ENCODE measurements at regions not wholly inside any gene's neighbourhood (a gene's known extent, or its start where the extent isn't known, plus 50 kb on each side); places are given as distances from the start of the nearest gene placed in this dataset.
A peak's percentile ranks its signal among the peaks of the same experiment; 100 is the strongest.

DNA sequence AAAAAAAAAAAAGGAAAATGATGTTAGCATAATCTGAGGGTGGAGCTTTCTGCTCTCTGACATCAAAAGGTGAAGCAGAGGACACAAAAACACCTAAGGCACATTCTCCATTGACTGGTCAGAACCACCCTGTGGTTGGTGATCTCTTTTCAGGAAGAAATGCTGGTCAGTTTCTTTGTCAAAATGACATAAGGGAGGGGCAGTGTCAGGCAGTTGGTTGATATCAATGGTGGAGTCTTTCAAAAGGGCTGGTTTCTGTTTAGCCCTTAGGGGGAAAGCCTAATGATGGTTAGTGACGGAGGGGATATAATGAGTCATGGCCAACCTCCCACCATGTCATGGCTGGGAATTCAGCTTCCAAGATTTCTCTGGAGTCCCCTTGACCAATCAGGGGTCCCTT, 185.9 kb upstream of the GBE1 start:
- DNase-seq: no peak

DNA sequence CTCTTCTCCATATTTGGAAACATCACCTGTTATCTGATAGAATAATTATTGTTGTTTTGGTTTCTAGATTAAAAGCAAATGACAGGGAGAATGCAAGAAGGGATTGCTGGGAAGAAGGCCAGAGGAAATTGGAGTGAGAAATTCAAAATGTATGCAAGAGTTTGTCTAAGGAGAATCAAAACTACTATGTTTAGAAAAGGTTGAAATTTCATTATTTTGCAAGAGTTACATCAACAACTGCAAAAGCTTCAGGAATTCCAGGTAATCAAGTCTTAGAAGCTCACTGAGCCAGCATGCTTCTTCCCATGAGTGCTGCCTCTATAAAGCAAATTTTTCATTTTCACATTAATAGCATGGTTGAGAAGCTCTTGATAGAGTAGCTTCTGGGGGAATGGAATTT, 177.2 kb upstream of the GBE1 start:
- no peak for DNase-seq

DNA sequence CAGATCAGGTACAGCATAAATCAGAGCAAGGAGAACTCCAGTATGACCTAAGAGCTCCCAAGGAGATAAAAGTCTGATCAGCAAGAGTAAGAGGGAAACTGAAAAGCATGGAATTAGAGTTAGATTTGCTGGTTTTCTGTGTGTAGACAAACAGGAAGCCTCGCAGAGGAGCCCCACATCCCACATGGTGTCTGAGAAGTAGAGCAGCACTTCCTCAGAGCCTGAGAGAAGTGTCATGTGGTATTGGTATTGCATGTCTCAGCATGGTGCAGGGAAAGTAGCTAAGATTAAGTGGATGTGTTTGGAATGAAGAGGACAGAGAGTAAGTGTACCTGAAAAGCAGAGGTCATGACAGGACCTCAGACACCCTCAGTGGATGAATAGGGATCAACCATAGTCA, 175.4 kb upstream of the GBE1 start:
- no peak for DNase-seq

DNA sequence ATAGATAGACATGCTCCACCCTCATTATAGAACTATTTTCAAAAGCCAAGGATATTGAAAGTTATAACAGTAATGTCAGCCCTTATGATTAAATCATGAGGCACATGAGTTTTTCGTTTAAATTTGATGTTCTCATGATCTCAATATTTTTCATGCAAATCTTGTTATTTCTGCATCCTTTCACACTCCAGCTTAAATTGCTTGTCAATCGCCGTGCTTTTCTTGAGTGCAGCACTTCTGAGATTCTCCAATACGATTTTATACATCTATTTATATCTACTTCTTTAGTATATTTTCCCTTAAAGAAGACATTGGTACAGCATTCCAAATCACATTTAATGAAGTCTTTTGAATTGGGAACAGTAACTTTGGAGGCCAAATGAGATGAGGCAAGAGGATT, 171.2 kb upstream of the GBE1 start:
- no peak for DNase-seq

DNA sequence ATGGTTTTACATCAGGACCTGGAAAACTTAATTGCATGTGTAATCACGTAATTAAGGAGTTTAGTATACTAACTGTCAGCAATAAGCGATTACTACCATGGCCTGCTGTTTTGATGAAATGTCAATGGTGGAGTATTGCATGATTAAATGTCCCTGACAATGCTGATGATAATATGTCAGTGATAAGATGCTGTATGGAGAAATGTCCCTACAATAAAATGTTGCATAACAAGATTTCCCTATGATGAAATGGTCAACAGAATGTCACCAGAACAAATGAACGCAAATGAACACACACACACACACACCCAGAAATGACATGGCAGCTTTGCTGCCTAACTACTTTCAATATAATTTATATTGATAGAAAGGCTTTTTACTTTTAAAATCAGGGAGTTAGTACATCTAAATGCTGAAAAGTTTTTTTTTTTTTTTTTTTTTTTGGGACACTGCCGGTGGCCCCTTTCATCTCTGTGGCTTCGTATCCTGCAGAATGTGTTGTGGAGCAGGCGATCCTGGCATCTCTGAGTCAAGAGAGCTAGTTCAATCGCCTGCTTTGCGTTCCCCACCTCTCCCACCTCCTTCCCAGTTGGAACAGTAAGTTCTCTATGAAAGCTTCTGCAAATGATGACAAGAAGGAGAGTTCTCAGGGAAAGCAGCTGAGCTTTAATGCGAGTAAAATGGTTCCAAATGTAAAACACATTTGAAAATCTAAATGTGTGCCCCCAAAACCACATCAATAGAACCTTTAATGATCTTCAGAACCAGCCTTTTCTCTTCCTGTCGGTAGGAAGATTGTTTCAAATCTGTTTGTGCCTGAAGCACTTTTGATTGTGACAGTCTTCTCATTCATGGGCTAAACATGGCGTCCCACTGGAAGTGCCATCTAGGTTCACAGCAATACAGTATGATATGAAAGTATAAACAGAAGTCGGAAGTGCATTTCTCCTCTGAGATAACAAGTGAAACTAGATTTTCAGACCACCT, 170.1 kb upstream of the GBE1 start:
- no peak for DNase-seq

DNA sequence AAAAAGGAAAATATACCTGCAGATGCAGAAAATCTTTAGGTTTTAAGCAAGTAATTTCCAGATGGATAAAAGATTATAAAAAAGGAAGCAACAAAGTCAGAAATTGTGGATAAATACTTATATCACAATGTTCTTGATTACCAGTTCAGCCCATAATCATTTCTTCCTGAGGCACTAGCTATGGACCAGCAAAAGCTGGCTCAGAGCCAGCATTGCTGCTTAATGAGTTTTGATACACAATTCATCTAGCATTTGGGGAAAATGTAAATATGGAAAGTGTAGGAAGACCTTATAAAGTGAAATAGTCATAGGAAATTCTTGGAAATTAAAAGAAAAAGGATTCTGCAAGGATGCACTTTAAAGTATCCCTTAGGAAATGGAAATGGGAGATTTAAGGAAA, 168.3 kb upstream of the GBE1 start:
- peak; percentile 17 for DNase-seq

DNA sequence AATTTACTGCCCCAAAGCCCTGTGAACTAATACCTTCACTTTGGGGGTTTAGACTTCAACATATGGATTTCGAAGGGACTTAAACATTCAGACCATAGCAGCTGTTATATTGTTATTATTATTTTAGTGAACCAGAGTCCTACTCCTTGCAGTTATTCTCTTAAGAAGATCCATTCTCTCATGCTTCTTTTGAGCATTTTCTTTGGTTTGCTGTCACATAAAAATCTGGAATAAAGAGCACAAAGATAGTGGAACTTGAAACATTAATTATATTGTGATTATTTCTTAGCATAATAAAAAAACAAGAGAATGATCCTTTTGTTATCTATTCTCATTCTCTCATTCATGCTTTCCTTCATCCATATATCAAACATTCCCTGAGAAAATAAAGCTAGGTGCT, 166.4 kb upstream of the GBE1 start:
- no peak for DNase-seq

DNA sequence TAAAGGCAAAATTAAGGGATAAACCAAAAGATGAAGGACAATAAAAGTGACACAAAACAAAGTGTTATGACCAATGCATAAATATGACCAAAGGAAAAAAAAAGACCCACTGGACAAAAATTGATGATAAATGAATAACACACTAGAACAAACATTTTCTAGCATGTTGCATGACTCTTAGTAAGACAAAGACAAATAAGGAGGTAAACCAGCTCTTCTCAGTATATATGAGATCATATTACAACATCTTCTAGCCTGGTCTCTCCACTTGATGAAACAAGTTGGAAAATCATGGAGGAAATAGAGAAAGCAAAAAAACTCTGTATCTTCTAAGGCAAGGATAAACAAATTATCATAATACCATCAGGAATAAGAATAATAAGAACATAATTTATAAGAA, 163.9 kb upstream of the GBE1 start:
- no peak for DNase-seq

DNA sequence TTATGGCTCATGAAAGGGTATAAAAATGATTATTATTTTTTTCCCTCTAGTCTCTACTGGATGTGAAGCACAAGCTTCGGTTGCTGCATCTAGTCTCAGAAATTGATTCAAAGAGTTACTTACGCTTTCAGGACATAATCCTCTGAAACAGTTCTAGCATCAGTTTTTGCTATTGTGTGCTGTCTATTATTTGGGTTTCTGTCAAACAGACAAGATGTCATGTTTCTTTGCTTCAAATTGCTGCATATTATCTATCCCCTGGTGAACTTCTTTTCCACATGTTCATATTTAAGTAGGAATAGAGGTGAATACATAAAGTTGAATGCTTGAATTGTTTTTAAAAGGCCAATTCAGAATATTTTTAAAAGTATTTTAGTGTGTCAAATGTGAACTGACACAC, 161.6 kb upstream of the GBE1 start:
- DNase-seq: no peak

DNA sequence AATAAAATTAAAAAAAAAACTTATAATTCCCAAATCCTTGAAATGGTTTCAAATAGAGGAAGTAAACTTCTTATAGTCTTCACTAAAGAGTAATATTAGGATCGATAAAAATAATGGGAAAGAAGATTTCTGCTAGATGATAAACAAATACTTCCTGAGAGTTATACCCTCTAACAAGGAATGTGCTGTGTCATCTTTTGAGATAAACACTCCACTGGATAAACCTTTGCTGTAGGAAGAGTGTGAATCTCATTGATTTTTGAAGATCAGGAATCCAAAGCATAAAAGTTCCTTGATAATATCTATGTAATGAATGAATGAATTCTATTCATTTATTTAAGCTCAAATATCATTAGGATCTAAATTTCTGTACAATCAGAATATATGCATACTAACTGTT, 161.0 kb upstream of the GBE1 start:
- DNase-seq: no peak

DNA sequence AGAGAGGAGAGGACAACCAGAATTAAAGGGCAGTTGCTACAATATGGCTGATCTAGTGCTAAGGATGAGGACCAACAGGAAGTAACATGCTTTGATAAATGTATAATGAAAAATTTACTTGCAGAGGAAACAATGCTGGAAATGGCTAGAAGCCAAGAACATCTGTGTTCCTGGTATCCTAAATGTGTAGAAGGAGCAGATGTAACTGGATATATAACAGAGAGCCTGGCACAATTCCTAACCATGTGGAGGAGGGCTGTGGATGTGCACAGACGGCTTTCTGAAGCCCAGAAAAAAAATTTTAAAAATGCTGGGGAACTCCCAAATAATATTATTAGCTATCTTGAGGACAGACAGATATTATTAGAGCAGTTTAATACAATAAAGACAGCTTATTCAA, 159.4 kb upstream of the GBE1 start:
- DNase-seq: peak; percentile 1

DNA sequence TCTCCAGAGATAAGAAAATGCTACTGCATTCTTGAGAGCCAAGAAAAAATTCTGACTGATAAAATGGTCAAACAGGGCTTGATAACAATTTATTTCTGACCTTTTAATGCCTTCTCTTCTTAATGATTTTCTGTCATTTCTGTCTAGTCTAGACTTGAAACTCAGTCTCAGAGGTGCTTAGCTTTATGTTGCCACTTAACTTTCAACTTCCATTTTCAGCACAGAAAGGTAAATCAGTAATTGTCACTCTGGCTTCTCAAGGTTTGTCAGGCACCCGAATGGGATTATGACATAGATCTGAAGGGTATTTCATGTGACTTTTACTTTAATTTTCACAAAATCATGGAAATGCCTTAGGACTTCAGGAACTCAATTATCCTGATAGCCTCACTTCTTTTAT, 155.4 kb upstream of the GBE1 start:
- DNase-seq: no peak

DNA sequence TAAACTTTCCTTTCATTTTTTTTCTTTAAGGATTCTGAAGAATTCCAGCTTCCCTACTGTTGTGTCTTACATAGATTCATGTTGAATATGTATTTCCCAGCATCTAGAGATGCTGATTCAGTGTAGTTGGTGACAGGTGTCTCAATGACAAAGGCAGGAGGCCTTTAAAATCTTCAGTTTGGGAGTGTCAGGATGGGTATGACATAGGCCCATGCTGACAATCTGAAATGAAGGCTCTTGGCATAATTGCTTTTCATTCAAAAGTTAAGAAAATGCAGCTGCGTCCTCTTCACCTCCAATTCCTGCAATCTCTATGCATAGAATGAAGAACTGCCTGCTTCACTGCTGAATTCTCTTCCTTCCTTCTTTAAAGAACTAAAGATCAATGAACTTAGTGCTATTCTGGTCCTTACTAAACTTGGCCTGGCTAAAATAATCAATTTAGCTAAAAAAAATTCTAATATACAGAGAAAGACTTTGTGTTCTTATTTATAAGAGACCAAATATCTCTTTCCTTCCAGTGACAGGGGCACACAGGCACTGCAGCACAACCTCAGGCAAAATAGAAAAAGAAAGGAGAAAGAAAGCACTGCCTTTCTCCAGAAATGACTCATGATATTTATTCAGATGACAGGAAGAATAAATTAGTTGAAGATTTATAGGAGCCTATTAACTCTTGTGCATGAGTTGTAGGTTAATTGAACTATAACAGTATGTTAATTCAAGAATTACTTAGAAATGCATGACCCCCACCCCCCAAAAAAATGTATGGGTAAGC, 152.6 kb upstream of the GBE1 start:
- DNase-seq: no peak

DNA sequence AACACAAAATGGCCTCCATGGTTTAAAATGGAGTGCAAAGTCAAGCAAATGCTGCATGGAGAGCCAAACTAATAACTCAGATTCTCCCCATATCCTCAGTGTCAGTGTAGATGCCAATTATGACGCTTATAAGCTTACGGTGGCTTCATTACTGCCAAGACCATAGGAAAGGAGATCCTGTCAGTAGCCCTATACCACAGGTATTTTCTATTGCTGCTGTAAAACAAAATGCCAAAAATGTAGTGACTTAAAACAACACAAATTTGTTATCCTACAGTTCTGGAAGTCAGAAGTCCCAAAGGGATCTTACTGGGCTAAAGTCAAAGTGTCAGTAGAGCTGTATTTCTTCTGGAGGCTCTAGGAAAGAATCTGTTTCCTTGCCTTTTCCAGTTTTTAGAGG, 149.8 kb upstream of the GBE1 start:
- no peak for DNase-seq

DNA sequence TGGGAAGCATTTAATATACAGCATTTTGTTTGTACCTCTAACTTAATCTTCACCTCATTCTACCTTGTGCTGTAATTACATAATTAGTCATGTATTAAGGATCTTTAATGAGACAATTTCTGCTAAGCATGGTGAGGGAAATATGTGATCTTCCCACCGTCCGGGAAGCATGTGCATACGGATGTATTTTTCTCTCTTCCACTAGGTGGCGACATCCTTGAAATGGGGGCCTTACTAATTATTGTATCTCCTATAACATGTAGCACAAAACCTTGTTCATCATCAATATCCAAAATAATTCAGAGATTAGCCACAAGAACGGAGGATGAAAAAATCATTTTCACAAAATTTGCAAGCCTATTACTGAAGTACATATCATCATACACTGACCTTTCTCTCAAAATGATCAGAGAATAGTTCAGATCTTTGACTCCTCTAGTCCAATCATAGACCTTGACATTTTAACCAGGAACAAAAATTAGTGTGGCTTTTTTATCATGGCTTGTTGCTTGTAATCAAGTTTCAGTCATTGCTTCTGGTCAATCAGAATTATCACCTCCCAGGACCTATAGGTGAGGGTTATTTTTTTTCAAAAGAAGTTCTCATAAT, 148.9 kb upstream of the GBE1 start:
- DNase-seq: peak; percentile 61

DNA sequence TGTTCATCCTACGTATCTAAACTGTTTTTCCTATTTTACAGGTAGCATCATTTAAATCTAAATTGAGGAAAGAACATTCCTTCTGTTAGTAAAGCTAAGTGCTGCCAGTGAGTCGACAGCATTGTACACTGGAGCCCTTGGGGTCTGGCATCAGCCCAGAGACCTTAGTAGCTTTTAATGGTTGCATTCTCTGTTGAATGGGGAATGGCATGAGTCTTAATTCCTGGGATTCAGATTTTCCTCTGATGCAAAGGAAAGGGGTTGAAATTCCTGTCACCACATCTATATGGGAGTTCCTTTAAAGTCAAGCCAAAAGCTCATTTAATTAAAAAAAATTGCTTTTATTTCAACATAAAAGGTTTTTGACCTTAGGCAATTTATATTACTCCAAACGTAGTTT, 148.4 kb upstream of the GBE1 start:
- DNase-seq: no peak

DNA sequence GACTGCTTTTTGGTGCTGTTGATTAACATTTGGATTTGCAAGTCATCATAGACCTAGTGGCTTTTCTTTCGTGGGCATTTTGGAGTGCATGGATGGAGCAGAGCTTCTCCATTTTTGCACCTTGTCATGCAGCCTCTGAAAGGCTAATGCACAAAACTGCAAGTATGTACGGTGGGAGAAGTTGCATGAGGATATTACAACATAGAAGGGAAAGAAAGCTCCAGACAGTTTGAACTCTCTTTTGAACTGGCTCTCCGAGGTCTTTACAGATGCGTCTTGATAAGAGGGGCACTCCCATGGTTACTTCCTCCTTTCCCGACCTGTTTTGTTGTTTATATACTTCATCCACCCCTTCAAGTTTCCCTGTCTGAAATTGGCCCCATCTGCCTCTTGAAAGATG, 147.1 kb upstream of the GBE1 start:
- no peak for DNase-seq

DNA sequence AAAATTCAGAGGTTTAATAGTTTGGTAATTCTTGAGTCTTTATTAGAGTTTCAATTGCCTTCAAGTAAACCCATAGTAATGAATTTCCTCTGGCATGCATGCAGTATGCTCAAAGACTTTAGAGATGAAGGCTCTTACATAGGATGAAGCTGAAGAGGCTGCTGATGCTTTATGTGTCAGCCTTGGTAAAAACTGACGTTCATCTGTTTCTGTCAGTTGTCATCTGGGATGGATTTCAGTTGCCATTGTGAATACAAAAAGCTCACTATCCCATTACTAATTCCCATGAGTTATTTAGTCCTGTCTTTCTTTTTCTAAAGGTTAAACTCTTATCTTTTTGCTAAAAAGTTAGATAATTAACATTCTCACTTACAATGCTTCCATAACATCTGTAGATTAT, 136.9 kb upstream of the GBE1 start:
- DNase-seq: no peak

DNA sequence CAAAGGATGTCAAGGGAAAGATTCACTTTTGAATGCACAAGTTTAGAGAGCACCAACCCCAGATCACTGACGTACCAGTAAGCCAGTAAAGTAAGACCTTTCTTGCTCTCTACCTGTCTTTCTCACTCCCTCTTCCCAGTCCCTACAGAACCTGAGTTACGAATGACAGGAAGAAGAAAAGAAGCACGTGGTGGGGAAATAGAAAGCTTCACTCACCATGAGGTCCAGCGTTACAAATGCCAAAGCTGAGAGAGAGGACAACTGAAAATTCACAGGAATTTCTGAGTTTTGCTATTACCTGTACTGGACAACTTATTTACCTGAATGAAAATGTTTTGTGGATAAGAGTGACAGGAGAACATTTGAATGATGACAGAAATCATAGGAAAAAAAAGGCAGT, 133.2 kb upstream of the GBE1 start:
- DNase-seq: no peak

DNA sequence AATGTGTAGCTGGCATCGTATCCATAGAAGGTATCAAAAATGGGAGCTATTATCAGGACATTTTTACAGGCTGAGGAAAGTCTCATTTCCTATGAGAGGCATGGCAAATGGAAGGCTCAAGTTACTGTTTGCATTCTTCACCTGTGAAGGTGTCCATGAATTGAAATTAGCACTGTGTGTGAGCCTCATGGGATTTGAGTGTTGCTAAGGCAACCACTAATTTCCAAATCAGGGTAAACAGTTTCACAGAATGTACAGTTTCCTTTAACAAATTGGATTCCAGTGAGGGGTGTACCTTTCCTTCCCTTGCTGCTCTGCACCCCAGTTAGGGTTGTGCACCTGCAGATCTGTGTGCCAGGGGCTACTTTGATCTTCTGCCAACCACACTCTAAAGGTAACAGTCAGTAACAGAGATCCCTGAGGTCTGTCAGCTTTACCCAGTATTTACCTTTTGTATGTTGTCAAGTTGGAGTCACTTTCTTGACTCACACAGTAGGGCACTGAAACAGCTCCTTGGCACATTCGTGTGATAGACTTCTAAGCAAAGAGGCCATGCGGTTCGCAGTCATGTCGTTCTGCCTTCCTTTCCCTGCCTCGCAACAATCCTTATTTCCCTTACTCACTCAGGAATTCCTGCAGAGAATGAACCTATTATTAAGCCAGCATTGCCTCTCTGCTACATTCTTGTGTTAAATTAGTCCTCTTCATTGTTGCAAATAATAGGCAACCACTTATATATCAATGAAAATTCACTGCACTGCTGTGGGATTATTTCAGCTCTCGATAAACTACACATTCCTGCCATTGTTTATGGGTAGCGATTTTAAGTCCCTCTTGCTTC, 129.8 kb upstream of the GBE1 start:
- DNase-seq: no peak

DNA sequence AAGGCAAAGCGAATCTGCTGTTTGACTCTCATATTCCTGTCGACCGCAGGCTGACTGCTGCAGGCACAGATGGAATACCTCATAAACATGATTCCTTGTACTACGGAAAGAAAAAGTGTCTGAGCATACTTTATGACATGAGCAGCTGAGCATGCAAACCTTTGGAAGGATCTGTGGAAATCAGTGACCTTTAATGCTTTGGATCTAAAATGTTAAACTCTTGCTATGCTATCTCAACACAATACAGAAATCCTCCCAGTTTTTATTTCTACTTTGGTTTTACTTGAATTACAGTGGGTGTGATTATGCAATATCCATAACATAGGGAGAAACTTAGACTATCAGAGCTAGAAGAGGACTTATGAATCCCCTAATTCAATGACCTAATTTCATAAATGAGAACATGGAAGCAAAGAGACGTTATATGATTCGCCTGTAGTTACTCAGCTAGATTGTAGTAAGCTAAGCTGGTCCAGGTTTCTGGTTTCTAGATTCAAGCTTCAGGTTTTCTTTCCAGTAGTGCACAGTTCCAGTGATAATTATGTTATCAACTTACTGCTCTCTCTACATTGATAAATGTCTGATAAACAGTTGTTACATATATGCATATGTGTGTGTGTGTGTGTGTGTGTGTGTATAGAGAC, 127.6 kb upstream of the GBE1 start:
- no peak for DNase-seq

DNA sequence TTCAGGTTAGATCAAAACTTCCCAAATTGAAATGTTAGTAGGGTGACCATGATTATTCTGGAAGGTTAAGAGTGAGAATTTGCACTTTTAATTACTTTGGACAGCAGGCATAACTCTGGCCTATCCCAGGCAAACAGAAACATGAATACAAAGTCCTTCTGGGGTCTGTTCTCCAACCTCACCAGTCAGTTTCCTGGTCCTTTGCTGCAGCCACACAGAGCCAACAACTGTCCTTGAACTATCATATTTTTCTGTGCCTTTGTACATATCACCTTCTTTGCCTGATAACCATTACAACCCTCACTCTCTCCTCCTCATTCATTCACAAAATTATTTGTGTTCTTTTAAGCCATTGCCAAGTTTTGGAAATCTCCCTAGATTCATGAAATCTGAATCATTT, 126.0 kb upstream of the GBE1 start:
- DNase-seq: no peak
